ENCODE measurements at regions not wholly inside any gene's neighbourhood (a gene's known extent, or its start where the extent isn't known, plus 50 kb on each side); places are given as distances from the start of the nearest gene placed in this dataset.

DNA sequence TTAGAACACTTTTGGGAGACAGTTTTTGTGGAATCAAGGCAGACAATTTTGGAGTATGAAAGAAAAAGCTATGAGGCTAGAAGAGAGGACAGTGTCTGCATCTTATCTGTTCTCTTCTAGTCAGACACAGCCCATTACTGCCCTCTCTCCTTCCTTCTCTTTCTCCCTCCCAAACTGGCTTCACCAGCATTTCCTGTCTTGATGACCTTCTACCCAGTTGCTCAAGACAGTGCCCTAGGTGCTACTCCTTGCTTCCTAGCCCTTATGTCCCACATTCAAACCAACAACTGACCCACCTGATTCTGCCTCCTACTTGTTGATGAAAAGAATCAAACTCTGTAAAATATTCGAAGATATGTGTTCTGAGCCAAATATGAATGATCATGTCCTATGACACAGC lies 116.4 kb upstream of the RIPOR2 start:
- Histone ChIP-seq H2BK20ac (ENCODE audit: low read depth, low read length, poor library complexity, severe bottlenecking) (no peak overlapping the region), H3K56ac (ENCODE audit: insufficient read length, low read depth, low read length) (no peak overlapping the region), H3K23ac (ENCODE audit: insufficient read length, low read depth, low read length) (no peak overlapping the region), H4K20me1 (ENCODE audit: control insufficient read depth, insufficient read depth, insufficient read length) (no peaks in the 10 kb centered on the region), H2BK5ac (ENCODE audit: insufficient read length, low read length) (no peak overlapping the region), H3K9ac (ENCODE audit: extremely low read depth, insufficient read length, low read length) (no peak overlapping the region), H4K8ac (replicated peaks; ENCODE audit: insufficient read length, low read depth, low read length) (no peak overlapping the region), H3K14ac (ENCODE audit: insufficient read depth, low read length) (no peak overlapping the region), H4K91ac (ENCODE audit: insufficient read length, low read depth, low read length) (no peak overlapping the region), H2BK15ac (ENCODE audit: low read depth, low read length) (no peak overlapping the region), H4K5ac (ENCODE audit: insufficient read length, low read depth, low read length) (no peak overlapping the region), H3K9me3 (ENCODE audit: control insufficient read depth, low read depth, low read length) (no peaks in the 10 kb centered on the region), H3K4me1 (ENCODE audit: insufficient read depth, low read length) (no peaks in the 10 kb centered on the region; the same call in 1 of the 2 replicates), H3K4me2 (ENCODE audit: insufficient read depth, insufficient read length, low read length) (no peak overlapping the region), H2BK120ac (ENCODE audit: low read depth, low read length, poor library complexity, severe bottlenecking) (no peak overlapping the region), H3K23me2 (ENCODE audit: insufficient read length, low read depth, low read length, poor library complexity, severe bottlenecking) (no peaks in the 10 kb centered on the region), H3K27me3 (ENCODE audit: insufficient read depth, low read length) (no peaks in the 10 kb centered on the region), H3K18ac (ENCODE audit: insufficient read length, low read depth, low read length) (no peak overlapping the region), H3K79me1 (ENCODE audit: insufficient read depth, low read depth, low read length, poor library complexity, severe bottlenecking) (no peaks in the 10 kb centered on the region), H2AFZ (ENCODE audit: low read length) (no peak overlapping the region), H3K27ac (ENCODE audit: insufficient read length, low read depth, low read length) (no peak overlapping the region), H3T11ph (ENCODE audit: low read length) (no peak overlapping the region), H3K79me2 (ENCODE audit: insufficient read depth, low read length) (no peaks in the 10 kb centered on the region), H3K4ac (ENCODE audit: low read depth, low read length) (no peak overlapping the region), H2AK5ac (ENCODE audit: insufficient read length, low read length) (no peak overlapping the region), H2BK12ac (ENCODE audit: insufficient read length, low read depth, low read length) (no peak overlapping the region)
- no peak for DNase-seq
- Mint-ChIP-seq H3K4me3 (no peak overlapping the region), H3K9me3 (peaks cover 7 to 12% of the 10 kb centered on the region in 2 experiments; a peak in 4 of 5 replicates), H3K27me3 (ENCODE audit: low read depth) (peaks cover 2% of the 10 kb centered on the region; the same call in 1 of the 2 replicates), H3K27ac (no peak overlapping the region), H3K4me1 (peaks cover 4 to 12% of the 10 kb centered on the region in 2 experiments; a peak in 3 of 4 replicates), H3K36me3 (ENCODE audit: insufficient read depth in 1 of 3, low read depth in 3 of 3) (peaks cover 0 to 8% (median 2%) of the 10 kb centered on the region in 3 experiments; a peak in 3 of 7 replicates)
- TF ChIP-seq, protein P1, sequence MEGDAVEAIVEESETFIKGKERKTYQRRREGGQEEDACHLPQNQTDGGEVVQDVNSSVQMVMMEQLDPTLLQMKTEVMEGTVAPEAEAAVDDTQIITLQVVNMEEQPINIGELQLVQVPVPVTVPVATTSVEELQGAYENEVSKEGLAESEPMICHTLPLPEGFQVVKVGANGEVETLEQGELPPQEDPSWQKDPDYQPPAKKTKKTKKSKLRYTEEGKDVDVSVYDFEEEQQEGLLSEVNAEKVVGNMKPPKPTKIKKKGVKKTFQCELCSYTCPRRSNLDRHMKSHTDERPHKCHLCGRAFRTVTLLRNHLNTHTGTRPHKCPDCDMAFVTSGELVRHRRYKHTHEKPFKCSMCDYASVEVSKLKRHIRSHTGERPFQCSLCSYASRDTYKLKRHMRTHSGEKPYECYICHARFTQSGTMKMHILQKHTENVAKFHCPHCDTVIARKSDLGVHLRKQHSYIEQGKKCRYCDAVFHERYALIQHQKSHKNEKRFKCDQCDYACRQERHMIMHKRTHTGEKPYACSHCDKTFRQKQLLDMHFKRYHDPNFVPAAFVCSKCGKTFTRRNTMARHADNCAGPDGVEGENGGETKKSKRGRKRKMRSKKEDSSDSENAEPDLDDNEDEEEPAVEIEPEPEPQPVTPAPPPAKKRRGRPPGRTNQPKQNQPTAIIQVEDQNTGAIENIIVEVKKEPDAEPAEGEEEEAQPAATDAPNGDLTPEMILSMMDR (conservative IDR thresholded peaks at IDR 0.05): no peak
- WGBS (ENCODE audit: extremely low coverage, insufficient read length, low lambda C conversion rate): no CpG with 5 or more reads among the region's 1 CpG

All from H9 (cell line).